GM18867 (cell line): ENCODE measurements at regions not wholly inside any gene's neighbourhood (a gene's known extent, or its start where the extent isn't known, plus 50 kb on each side); places are given as distances from the start of the nearest gene placed in this dataset.

Experiments
- ATAC-seq: cut with Tn5 transposase; IDR thresholded peaks from one replicate; pipeline ENCODE4 v1.9.1; 2021; ENCODE audit warnings: mild to moderate bottlenecking, moderate library complexity; ENCODE audit not compliant: unreplicated experiment

DNA sequence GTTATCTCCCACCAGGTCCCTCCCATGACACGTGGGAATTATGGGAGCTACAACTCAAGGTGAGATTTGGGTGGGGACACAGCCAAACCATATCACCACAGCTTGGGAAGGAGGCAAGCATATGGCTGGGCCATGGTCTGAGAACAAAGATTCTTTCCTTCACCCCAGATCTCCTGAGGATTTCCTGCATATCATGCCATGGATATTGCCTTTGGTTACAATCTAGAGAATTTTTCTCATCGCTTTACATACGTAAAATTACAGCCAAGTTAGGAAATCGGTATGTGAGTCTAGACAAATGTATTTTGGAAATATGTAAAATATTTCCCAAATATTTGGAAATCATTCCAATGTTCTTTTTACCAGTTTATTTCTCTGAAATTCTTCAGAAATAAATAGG lies 398.3 kb downstream of the RFC3 start:
- ATAC-seq, result no peak

DNA sequence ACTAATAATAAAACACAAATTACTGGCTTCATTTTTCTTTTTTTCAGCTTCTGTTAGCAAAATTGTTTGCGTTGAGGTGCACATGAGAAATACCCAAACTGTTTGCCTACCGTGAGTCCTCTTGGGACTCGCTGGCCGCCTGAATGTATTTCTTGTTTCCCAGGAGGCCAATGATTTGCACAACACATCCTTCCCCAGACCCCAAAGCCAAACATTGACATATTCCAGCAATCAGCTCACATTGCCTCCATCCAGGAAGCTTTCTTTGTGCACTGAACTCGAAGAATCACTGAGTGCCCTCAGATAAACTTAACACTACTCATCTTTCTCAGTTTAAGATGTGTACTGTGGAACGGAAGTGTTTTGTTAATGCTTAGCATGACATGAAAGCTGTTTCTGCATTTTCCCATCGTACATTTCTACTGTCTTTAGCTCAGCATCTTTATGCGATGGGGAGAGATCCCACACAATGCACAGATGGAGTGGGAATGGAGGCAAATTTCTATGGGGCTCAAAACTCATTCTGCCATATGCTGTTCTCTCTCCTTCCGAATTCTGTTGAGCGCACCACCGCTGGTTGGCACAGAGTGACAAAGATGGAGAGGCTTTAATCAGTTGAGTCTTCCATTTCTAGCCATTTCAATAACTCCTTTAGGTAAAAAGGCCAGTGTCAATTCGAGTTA lies 399.5 kb downstream of the RFC3 start:
- no peak for ATAC-seq

DNA sequence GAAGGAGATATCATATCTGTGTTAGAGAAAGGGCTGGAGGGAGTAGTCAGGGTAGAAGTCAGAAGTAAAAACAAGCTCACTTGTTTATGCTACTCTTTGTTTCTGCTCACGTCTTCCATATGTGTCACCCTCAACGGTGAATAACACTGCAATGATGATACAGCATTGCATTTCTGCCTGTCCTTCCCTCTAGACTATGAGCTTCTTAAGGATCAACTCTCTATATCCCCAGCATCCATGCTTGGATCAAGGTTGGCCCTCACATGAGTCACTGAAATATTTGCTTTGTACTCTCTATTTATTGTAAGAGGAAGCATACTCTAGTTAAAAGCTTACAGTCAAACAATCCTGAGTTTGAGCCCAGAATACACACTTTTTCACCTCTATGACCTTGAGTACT lies 406.0 kb downstream of the RFC3 start:
- no peak for ATAC-seq

DNA sequence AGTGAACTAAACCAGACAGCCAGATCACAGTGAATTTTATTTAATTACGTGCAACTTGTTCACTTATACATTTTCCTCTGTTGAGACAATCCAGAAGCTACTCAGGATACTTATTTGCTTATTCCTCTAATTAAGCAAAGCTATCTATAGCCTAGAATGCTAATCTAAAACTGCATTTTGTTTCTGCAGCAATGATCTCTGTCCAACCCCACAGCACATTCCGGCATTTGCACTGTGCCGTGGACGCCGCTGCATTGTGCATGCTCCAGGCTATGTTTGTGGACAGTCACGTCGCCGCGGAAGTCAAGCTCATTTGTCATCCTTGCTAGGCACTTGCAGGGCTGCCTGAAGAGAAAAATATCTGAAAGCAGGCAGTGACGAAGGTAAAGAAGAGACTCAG lies 406.9 kb downstream of the RFC3 start:
- no peak for ATAC-seq

DNA sequence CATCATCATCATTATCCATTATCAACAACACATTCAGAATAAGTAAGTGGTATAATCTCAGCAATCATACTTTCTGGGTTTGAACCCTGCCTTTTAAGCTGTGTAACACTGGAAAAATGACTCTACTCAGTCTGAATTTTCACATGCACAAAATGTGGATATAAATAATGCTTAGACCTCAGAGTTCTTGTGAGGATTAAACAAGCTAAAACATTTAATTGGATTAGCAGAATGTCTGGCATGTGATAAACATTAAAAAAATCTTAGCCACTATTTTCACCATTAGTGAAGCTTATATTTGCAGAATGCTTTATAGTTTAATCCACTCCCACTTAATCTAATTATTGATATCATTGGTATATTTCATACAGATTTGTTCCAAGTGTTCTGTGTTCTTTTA lies 412.3 kb downstream of the RFC3 start:
- ATAC-seq, result no peak

DNA sequence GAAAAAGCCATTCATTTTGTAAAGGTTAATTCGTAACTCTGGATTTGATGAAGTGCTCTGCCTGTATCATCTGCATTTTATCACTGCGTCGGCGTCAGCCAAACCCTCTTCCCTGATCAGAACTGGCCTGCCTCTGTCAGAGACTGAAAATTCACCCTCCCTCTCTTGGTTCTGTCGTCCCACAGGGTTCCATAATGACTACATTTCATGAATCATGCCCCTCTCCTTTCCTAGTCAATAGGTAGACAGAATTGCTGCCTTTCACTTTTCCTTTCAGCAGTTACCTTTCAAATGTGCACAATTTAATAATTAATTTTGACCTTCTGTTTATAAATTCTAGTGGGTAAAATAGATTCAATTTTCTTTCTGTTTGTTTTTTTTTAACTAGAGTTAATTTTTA lies 423.4 kb downstream of the RFC3 start:
- ATAC-seq, result no peak

DNA sequence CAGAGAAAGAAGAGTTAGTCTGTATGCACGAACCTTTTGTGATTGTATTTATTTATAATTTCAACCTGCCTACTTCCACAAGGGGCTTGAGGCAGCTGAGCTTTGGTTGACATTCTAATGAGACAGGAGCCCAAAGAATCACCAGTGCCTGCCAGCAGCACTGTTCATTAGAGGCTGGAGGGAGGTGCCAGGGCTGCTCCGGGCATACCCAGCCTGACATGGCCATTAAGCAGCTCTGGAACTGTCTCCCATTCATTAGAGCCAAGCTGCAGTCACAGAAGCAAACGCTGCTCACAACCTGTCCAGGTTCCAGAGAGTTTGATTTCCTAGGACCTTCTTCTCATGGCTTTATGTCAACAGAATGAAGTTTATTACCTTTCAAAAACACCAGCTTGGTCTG lies 425.5 kb downstream of the RFC3 start:
- ATAC-seq, result no peak

DNA sequence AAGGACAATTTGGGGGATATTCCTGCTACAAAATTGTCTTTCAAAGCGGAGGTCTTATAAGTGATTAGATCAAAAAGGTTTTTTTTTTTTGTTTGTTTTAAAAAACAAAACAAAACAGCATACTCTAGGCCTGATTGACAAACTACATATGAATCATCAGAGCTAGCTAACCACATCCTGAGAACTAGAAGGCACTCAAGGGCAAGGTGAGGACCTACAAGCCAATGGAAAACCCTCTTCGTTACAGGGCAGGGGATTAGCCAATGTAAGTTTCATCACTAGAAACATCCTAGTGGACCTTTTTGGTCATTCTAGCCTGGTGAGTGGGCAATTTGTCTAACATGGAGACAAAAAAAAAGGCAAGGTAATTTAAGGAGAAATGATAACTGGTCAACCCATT lies 428.6 kb downstream of the RFC3 start:
- no peak for ATAC-seq

DNA sequence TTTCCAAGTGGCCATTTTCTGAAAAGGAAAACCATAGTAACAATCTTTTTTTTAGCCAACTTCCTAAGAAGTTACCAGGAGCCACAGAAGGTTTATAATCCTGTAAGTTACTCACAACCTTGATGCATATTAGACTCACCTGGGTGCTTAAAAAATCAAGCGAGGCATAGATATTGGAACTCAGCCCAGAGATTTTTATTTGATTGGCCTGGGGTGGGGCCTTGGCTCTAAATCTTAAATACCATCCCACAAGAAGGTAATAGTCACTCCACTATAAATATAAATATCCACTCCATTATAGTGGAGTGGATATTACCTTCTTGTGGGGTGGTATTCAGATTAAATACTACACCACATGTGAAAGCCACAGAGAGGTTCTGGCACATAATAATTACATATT lies 429.6 kb downstream of the RFC3 start:
- no peak for ATAC-seq

DNA sequence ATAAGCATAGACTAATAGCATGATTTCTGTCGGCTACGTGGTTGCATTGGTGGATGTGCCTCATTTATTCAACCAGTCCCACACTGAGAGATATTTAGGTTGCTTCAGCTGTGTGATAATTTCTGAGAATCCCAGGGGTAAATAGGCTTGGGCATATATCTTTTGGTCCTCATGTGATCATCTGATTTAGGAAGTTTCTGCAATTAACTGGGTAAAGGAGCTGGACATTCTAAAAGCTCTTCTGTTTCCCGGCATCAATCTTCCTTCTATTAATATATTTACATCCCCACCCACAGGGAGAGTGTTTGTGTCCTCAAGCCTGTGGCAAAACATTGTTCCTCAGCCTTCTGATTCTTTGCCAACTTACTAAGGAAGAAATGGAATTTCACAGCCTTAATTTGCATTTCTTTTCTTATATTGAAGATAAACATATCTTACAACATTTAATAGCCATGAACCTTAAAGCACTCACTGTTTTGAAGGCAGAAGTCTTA lies 431.6 kb downstream of the RFC3 start:
- no peak for ATAC-seq

DNA sequence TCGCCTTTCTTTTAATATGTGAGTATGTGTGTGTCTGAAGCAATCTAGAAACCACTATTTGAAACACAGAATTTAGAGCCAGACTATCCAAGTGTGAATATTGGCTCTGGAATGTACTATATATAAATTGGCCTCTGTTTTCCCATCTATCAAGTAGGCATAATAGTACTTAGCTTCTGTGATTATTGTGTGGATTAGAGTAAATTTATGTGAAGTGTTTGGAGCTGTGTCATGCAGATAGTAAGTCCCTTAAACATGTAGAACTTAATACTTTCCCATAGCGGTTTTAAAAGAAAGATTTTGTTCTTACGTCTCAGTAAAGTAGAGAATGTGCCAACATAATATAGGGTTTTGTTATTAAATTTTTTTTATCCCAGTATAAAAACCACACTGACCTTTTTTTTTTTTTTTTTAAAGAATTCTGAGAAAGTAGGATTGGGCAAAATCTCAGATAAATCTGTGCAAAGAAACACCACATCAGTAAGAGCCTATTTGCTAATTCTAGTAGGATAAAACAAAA lies 432.3 kb downstream of the RFC3 start:
- no peak for ATAC-seq

DNA sequence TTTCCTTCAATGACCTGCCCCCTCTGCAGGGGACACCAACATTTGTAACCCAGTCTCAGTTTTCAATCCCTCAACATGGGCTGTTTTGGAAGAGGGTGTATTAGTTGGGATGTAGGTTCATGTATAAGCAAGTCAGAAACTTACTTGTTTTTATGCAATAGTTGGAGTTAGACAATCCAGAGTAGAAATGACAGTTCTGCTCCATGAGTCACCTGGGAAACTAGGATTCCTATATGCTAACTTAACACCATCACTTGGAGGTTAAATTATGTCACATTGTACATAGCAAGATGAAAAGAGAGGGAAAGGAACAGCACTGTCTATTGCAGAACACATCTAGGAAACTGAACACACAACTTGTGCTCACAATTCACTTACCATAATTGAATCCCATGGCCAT lies 436.4 kb downstream of the RFC3 start:
- ATAC-seq, result no peak

DNA sequence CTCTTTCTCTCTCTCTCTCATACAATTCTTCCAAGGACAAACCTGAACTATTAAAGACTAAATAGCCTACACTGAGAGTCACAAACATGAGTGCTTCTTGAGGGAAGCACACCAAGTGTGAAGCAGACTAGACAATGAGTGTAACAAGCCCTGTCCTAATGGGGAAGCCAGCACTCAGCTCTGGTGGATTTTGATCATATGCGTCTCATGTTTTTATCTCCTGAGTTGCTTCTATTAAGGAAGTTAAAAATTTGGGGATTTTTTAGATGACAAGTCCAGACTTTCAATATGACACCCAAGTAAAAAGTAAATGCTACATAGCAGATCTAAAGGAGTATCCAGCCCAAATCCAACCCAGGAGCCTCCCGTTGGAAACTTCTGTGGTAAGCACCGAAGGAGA lies 437.8 kb downstream of the RFC3 start:
- ATAC-seq, result no peak

DNA sequence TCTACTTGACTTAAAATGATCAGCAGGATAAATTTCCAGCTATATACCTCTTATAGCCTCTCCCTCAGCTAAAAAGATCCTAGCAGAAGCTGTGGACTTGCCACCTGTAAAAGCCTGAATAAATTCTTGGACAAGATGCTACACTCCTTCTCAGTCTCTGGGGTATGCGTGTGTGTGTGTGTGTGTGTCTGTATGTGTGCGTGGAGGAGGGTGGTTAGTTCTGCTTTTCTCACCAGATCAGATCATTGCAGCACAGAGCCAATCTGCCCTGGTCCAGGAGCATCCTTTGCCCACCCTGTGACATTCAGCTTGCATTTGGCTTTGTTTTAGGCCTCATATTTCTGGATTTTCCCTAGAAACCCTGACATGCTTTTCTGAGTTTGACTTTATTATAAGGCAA lies 438.3 kb downstream of the RFC3 start:
- ATAC-seq, result no peak

DNA sequence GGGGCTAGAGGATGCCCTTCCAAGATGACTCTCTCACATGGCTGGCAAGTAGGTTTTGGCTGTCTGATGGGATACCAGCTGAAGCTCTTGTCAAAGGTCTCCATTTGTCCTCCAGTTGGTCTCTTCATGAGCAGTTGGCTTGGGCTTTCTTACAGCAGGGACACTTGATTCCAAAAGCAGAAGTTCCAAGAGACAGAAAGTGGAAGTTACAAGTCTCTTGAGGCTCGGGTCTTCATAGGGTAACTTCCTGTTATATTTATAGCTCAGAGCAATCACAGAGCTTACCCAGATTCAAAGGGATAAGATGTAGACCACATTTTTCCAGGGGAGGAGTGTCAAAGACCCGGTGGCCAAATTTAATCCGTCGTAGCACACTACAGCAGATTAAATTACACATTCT lies 440.0 kb downstream of the RFC3 start:
- ATAC-seq, result no peak

DNA sequence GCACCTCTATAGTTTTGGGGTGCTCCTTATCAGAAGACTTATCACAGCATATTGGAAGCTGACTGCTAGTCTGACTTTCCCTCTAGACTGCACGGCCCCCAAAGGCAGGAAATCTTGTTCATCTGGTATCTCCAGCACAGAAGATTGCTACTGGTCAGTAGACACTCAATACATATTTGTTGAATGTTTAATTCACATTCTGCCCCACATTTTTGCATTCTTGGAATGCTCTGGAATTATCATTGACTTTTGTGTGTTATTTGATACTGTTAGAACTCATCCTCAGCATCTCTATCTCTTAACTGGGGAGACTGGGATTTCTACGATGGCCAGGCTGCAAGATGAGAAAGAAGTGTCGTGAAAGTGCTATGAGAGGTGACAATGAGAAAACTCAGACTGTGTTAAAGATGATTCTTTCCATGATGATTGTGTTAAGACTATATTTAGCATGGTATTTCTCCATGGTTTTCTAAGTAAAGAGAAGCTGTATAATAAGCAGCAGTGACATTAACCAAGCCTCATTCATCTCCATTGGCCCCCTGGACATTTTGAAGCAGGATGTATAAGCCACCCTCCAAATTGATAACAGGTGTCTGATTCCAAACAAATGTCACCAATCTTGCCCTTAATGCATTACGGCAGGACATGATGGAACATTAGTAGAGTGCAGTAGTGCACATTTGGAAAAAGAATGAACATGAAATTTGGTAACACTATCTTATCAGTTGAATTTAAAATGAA lies 440.9 kb downstream of the RFC3 start:
- no peak for ATAC-seq

DNA sequence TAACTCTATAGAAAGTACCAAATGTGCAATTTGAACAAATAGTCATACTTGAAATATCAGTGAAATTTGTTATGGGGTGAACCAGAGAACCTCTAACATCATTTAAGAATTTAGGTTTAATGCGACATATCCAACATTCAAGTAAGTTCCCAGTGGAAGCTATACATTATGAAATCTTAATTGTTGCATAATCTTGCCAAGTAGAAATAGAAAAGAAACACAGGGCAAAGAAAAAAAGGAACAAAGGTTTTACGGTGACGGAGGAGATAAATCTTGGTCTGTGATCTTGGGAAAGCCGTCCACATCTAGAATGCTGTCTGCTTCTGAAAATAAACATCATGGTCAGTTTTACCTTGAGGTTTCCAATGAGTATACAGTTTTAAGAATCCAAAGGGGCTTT lies 445.7 kb downstream of the RFC3 start:
- no peak for ATAC-seq

DNA sequence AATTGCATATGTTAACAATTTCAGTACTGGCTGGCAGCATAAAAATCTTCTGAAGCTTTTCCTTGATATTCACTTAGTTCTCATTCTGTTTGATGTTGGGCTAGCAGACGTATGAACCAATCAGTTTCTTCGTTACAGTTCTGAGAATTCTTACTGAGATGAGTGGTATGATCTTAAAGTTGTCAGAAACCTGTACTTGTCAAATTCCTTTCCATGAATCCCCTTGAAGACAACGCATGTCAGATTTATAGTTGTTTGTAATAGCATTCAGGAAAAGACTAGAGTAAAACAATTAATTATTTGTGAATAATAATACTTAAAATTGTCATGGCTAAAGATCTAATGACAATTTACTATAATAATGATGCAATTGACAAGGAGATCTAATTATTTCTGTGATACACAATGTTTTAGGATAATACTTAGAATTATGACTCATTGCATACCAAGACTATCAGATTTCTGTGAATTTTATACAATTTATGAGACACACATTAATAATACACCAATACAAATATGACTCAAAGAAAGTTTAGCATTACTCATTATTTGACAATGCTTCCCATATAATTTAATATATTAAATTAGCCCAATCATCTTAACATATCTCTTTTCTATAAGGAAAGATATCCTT lies 447.2 kb downstream of the RFC3 start:
- ATAC-seq, result no peak

DNA sequence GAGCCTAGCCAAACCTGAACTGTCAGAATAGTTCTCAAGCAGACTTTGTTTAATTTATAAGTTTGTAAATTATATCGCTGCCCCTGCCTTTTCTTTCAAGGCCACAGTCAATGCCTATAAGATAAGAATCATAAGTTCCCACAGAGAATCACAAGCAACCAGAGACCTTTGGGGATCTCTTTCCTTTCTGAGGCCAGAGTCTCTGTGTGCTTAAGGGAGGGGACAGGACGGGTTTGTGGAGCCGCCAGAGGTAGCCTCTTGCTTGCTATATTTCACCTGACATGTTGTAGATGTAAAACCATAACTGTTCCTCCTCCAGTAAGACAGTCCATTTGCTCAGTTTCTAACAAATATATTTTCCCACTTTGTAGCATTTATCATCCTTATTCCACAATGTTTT lies 458.8 kb downstream of the RFC3 start:
- ATAC-seq, result no peak

DNA sequence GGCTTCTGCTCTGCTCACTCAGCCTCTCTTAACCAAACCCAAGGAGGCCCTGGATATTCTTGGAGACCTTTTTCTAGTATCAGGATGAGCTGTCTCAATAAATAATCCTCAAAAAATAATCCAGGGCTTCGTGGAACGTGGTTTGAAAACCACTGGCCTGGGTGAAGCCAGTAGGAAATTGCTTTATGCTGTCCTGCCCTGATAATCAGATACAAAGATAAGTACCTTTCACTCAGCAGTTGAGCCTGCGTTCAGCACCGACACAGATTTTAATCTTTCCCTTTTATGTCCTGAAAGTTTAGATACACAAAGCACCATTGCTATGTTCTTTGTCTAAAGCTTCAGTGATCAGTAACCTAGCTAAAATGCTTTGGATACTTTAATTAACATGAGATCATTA lies 460.0 kb downstream of the RFC3 start:
- ATAC-seq, result no peak

DNA sequence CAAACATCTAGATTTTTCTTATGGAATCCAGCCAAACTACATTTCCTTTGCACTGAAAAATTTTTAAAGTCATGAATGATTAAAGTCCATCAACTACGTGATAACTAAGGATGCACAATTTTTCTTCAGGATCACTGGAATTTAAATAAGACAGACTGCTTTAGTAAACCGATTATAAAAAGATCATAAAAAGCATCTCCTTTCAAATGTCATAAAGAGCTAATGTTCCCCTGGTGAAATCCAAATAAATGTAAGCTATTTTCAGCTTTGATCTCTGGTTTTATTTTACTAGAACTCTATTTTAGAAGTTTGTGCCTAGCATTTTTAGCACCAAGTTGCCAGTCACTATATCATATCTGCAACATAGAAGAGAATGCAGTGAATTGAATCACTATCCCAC lies 460.8 kb downstream of the RFC3 start:
- no peak for ATAC-seq

DNA sequence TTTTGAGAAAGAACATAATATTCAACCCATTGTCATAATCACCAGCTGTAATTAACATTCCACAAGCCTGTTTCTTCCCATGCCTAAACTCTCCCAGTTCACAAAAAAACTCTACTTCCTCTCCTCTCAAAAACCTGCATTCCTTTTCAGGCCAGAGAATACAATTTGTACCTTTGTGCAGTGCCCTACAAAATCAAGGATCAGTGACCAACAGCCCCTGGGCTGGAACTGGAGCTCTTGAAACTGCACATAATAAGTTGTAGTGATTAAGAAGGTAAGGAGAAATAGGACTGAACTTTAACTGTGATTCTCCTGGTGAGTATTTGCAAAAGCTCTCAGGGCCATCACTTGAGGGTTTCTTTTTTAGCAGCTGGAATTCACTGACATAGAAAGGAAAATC lies 472.7 kb downstream of the RFC3 start:
- no peak for ATAC-seq
